Nephron progenitor cell (in vitro differentiated cells): ENCODE measurements at regions not wholly inside any gene's neighbourhood (a gene's known extent, or its start where the extent isn't known, plus 50 kb on each side); places are given as distances from the start of the nearest gene placed in this dataset.

Source experiments
- DNase-seq: peaks from one replicate; pipeline ENCODE4 v3.0.0; 2021
- H3K27ac Mint-ChIP-seq: 2 replicates; pipeline ENCODE4 v1.8.0; 2021; ENCODE audit warnings: mild to moderate bottlenecking, moderate library complexity, mixed read lengths
- H3K27me3 Mint-ChIP-seq: 2 replicates; pipeline ENCODE4 v1.8.0; 2021; ENCODE audit warnings: mild to moderate bottlenecking, low read depth, mixed read lengths; ENCODE audit not compliant: poor library complexity
- H3K36me3 Mint-ChIP-seq: 2 replicates; pipeline ENCODE4 v1.8.0; 2021; ENCODE audit warnings: low read depth, mixed read lengths
- H3K4me1 Mint-ChIP-seq: 2 replicates; pipeline ENCODE4 v1.8.0; 2021; ENCODE audit warnings: mixed read lengths
- H3K4me3 Mint-ChIP-seq: 2 replicates; pipeline ENCODE4 v1.8.0; 2021; ENCODE audit warnings: mild to moderate bottlenecking, moderate library complexity, mixed read lengths
- H3K9me3 Mint-ChIP-seq: 2 replicates; pipeline ENCODE4 v1.8.0; 2021; ENCODE audit warnings: mild to moderate bottlenecking, moderate library complexity, mixed read lengths
- TF ChIP-seq, protein P1 (sequence below): fragments of 200-600 bp; sonication (generic); IDR thresholded peaks from 2 replicates; pipeline ENCODE4 v1.5.0; 2021; ENCODE audit warnings: antibody characterized with exemption

DNA sequence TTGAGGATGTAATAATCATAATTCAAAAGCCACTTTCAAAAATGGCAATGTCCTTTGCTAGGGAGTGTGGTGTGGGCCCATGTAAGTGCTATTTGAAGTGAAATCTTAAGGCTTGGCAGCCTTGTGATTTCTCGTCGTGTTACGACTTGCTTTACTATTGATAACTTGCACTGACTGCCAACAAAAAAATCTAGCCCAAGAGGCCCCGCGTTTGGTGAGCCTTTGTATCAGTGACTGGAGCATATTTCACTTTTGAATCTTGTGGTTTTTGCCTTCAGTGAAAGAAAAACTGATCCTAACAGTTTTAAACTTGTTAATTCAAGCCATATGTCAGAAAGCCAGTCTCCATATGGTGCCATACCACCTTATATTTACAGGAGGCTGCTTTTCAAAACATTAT, 248.0 kb downstream of the TMEM182 start:
- Mint-ChIP-seq H3K4me1 (no peaks in the 10 kb centered on the region), H3K4me3 (no peak overlapping the region), H3K9me3 (no peaks in the 10 kb centered on the region), H3K36me3 (no peaks in the 10 kb centered on the region), H3K27ac (no peak overlapping the region), H3K27me3 (peaks cover 4% of the 10 kb centered on the region)
- DNase-seq, result no peak
- TF ChIP-seq, protein P1, sequence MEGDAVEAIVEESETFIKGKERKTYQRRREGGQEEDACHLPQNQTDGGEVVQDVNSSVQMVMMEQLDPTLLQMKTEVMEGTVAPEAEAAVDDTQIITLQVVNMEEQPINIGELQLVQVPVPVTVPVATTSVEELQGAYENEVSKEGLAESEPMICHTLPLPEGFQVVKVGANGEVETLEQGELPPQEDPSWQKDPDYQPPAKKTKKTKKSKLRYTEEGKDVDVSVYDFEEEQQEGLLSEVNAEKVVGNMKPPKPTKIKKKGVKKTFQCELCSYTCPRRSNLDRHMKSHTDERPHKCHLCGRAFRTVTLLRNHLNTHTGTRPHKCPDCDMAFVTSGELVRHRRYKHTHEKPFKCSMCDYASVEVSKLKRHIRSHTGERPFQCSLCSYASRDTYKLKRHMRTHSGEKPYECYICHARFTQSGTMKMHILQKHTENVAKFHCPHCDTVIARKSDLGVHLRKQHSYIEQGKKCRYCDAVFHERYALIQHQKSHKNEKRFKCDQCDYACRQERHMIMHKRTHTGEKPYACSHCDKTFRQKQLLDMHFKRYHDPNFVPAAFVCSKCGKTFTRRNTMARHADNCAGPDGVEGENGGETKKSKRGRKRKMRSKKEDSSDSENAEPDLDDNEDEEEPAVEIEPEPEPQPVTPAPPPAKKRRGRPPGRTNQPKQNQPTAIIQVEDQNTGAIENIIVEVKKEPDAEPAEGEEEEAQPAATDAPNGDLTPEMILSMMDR, result no peak

DNA sequence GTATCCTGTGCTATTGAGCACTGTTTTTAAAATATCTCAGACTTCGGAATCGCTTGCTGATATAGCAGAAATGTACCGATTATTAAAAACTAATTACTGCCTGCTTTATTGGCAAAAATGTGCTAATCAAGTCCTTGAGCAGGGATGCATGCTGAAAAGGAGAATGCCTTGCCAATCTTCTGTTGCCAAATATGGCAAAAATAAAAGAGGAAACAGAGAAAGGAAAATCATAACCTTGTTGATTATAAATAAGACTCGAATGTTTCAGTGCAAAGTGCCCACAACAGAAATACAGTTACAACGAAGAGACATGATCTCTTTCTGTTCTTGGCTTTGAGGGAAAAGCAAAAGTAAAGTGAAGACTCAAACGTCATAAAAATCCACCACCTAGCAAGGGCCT, 248.5 kb downstream of the TMEM182 start:
- H3K36me3 Mint-ChIP-seq, result no peaks in the 10 kb centered on the region
- H3K9me3 Mint-ChIP-seq, result no peaks in the 10 kb centered on the region
- H3K4me3 Mint-ChIP-seq, result no peak overlapping the region
- H3K27me3 Mint-ChIP-seq, result peaks cover 4% of the 10 kb centered on the region
- DNase-seq, result no peak
- no peaks in the 10 kb centered on the region for H3K4me1 Mint-ChIP-seq
- H3K27ac Mint-ChIP-seq, result peak overlapping the region; percentile 24
- TF ChIP-seq, protein P1, result no peak

DNA sequence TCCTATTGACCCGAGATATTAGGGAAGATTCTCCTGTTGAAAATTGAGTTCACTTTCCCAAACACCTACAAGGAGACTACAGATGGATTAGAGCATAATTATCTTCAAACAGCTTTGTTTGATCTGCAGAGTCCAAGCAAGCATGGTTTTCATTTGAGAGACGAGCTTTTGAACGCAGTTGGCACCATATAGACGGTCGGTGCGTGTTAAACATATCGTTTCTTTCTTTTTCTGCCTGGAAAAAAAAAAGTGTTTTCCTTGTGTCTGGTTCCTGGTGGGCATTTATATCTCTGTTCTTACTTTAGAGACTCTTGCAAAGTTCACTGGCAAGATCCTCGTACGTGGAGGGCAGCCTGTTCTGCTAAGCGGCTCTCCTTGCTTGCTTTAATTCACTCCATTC, 248.9 kb downstream of the TMEM182 start:
- Mint-ChIP-seq H3K4me1 (no peaks in the 10 kb centered on the region), H3K27me3 (peaks cover 4% of the 10 kb centered on the region), H3K36me3 (no peaks in the 10 kb centered on the region), H3K9me3 (no peaks in the 10 kb centered on the region), H3K4me3 (no peak overlapping the region), H3K27ac (peak overlapping the region; percentile 24)
- TF ChIP-seq, protein P1, result no peak
- no peak for DNase-seq

DNA sequence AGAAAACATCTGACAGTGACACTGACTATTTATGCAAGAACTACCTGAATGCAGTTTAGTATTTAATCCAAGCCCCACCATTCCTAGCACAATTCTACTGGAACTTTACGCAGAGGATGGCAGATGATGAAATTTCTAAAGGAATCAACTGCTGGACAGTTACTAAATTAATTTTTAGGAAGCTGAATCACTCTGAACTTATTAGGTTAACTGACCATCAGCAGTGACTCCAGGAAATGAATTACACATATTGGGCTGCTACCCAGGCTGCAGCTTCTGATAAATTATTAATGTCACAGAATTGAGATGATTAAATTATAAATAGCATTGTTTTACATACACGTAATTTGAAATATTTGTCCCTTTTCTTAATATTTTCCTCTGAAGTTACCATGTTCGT, 250.8 kb downstream of the TMEM182 start:
- TF ChIP-seq, protein P1, result no peak
- Mint-ChIP-seq H3K9me3 (no peaks in the 10 kb centered on the region), H3K4me3 (no peak overlapping the region), H3K4me1 (no peaks in the 10 kb centered on the region), H3K27ac (no peak overlapping the region), H3K27me3 (peaks cover 4% of the 10 kb centered on the region), H3K36me3 (no peaks in the 10 kb centered on the region)
- no peak for DNase-seq

DNA sequence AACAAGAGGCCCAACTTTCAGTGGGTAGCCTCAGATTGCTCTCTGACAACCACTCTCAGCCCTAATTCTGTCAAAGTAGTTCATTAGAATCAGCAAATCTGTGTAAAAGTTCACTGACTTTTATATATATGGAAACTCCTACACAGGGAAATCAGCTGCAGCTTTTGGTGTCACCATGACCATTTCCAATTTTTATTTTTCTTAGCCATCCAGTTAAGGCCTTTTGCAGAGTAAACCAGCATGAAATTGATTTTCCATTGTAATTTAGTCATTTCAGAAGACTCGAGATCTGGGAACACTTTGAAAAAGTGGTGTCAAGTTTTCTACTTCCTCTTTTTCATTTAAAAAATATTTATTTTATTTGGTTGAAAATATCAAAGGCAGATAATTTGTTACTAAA, 263.2 kb downstream of the TMEM182 start:
- Mint-ChIP-seq H3K9me3 (no peaks in the 10 kb centered on the region), H3K27ac (no peak overlapping the region), H3K36me3 (no peaks in the 10 kb centered on the region), H3K4me3 (no peak overlapping the region), H3K27me3 (peaks cover 9% of the 10 kb centered on the region), H3K4me1 (no peaks in the 10 kb centered on the region)
- no peak for DNase-seq
- TF ChIP-seq, protein P1, result no peak

DNA sequence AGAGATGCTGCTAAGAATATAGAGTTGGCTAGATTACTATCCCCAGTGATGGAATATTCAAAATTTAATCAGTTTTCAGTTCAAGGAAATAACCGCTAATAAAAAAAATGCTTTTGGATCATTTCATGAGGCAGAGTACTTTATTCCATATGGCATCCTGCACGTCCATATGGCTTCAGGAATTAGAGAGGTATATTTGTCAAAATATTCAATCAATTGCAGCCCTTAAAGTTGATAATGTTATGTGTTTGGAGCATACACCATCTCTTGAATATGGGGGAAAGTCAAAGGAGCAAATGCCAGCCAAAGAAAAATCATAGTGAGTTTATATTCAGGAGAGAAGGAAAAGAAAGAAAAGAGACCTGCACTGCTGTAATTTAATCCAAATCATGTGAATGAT, 266.4 kb downstream of the TMEM182 start:
- peaks cover 9% of the 10 kb centered on the region for H3K27me3 Mint-ChIP-seq
- no peak for DNase-seq
- no peaks in the 10 kb centered on the region for H3K9me3 Mint-ChIP-seq
- H3K4me3 Mint-ChIP-seq, result no peak overlapping the region
- TF ChIP-seq, protein P1, result no peak
- no peaks in the 10 kb centered on the region for H3K36me3 Mint-ChIP-seq
- no peaks in the 10 kb centered on the region for H3K4me1 Mint-ChIP-seq
- no peak overlapping the region for H3K27ac Mint-ChIP-seq
